Activated T-cell treated with anti-CD3 and anti-CD28 coated beads, Interleukin-2, amount 50 U/mL, for 72 hours (primary cell): ENCODE measurements at regions not wholly inside any gene's neighbourhood (a gene's known extent, or its start where the extent isn't known, plus 50 kb on each side); places are given as distances from the start of the nearest gene placed in this dataset.

Experiments used
- ATAC-seq, 2 donors: fragments of 150-1000 bp; cut with Tn5 transposase; replicated peaks in 1 of 2; 2 replicates each; pipeline ENCODE4 v1.10.0; 2021; ENCODE audit warnings: moderate library complexity in 2 of 2, mild to moderate bottlenecking in 1 of 2
- DNase-seq, 2 donors: peaks; one replicate each; pipeline ENCODE4 v3.0.0; 2021 to 2022; ENCODE audit warnings: mixed read lengths in 1 of 2
- H3K27ac Mint-ChIP-seq: one replicate; pipeline ENCODE4 v1.8.0; 2022; ENCODE audit warnings: mild to moderate bottlenecking, moderate library complexity, mixed read lengths
- H3K27me3 Mint-ChIP-seq: one replicate; pipeline ENCODE4 v1.8.0; 2022; ENCODE audit warnings: low read depth, mixed read lengths
- H3K36me3 Mint-ChIP-seq, 2 donors: one replicate each; pipeline ENCODE4 v1.8.0; 2022; ENCODE audit warnings: mixed read lengths in 2 of 2, mild to moderate bottlenecking in 1 of 2; ENCODE audit not compliant: insufficient read depth in 2 of 2
- H3K4me1 Mint-ChIP-seq: one replicate; pipeline ENCODE4 v1.8.0; 2022; ENCODE audit warnings: low read depth, mixed read lengths
- H3K4me3 Mint-ChIP-seq, 2 donors: one replicate each; pipeline ENCODE4 v1.8.0; 2022; ENCODE audit warnings: mild to moderate bottlenecking in 2 of 2, mixed read lengths in 2 of 2, moderate library complexity in 2 of 2
- H3K9me3 Mint-ChIP-seq, 2 donors: one replicate each; pipeline ENCODE4 v1.8.0; 2022; ENCODE audit warnings: mixed read lengths in 2 of 2

GRCh38 chr17:36868777-36869176 lies 68.5 kb upstream of the LHX1 start:
- Mint-ChIP-seq H3K27me3 (peaks cover 14% of the 10 kb centered on the region), H3K4me3 (no peak overlapping the region), H3K27ac (no peak overlapping the region), H3K4me1 (no peaks in the 10 kb centered on the region), H3K9me3 (peaks cover 0 to 2% of the 10 kb centered on the region in 2 donors), H3K36me3 (no peaks in the 10 kb centered on the region)
- DNase-seq (no peak), ATAC-seq (no peak)

GRCh38 chr17:36869441-36869840 lies 67.8 kb upstream of the LHX1 start:
- Mint-ChIP-seq H3K27me3 (peaks cover 14% of the 10 kb centered on the region), H3K4me3 (no peak overlapping the region), H3K9me3 (peaks cover 0 to 2% of the 10 kb centered on the region in 2 donors), H3K27ac (no peak overlapping the region), H3K36me3 (no peaks in the 10 kb centered on the region), H3K4me1 (no peaks in the 10 kb centered on the region)
- no peak for DNase-seq
- ATAC-seq: no peak

- no peak for ATAC-seq
- H3K27ac Mint-ChIP-seq: no peak overlapping the region
- H3K27me3 Mint-ChIP-seq: peaks cover 10% of the 10 kb centered on the region
- no peak for DNase-seq
- H3K9me3 Mint-ChIP-seq: peaks cover 0 to 2% of the 10 kb centered on the region in 2 donors
- no peak overlapping the region for H3K4me3 Mint-ChIP-seq
- no peaks in the 10 kb centered on the region for H3K36me3 Mint-ChIP-seq
- H3K4me1 Mint-ChIP-seq: no peaks in the 10 kb centered on the region
Measured at GRCh38 chr17:36869856-36870719, 67.2 kb upstream of the LHX1 start.

- ATAC-seq: no peak
- Mint-ChIP-seq H3K4me1 (no peaks in the 10 kb centered on the region), H3K9me3 (peaks cover 0 to 2% of the 10 kb centered on the region in 2 donors), H3K4me3 (no peak overlapping the region), H3K27me3 (peaks cover 7% of the 10 kb centered on the region), H3K36me3 (no peaks in the 10 kb centered on the region), H3K27ac (no peak overlapping the region)
- DNase-seq: no peak
Measured at GRCh38 chr17:36870720-36870999, 66.6 kb upstream of the LHX1 start.

- H3K36me3 Mint-ChIP-seq: no peaks in the 10 kb centered on the region
- no peak for ATAC-seq
- H3K4me3 Mint-ChIP-seq: no peak overlapping the region
- no peak overlapping the region for H3K27ac Mint-ChIP-seq
- DNase-seq: no peak
- peaks cover 13% of the 10 kb centered on the region for H3K27me3 Mint-ChIP-seq
- peaks cover 7% of the 10 kb centered on the region for H3K4me1 Mint-ChIP-seq
- H3K9me3 Mint-ChIP-seq: peaks cover under 1 to 2% of the 10 kb centered on the region in 2 donors
Measured at GRCh38 chr17:36875698-36876293, 61.5 kb upstream of the LHX1 start.

GRCh38 chr17:36876966-36877365 lies 60.3 kb upstream of the LHX1 start:
- H3K4me1 Mint-ChIP-seq: peaks cover 7% of the 10 kb centered on the region

GRCh38 chr17:36877771-36878170 lies 59.5 kb upstream of the LHX1 start:
- Mint-ChIP-seq H3K9me3 (peaks cover 4 to 7% of the 10 kb centered on the region in 2 donors), H3K4me3 (no peak overlapping the region), H3K27me3 (peaks cover 28% of the 10 kb centered on the region), H3K4me1 (peaks cover 7% of the 10 kb centered on the region), H3K36me3 (peaks cover 4 to 8% of the 10 kb centered on the region in 2 donors), H3K27ac (no peak overlapping the region)
- peak in 1 of 2 donors; percentile 25 for ATAC-seq
- DNase-seq: no peak

More at GRCh38 chr17:36876966-36877365, 60.3 kb upstream of the LHX1 start:
- DNase-seq (no peak), ATAC-seq (no peak)
- H3K27me3 Mint-ChIP-seq: peaks cover 19% of the 10 kb centered on the region
- peaks cover 0 to 4% of the 10 kb centered on the region in 2 donors for H3K36me3 Mint-ChIP-seq
- H3K27ac Mint-ChIP-seq: no peak overlapping the region
- H3K4me3 Mint-ChIP-seq: no peak overlapping the region
- peaks cover 2 to 4% of the 10 kb centered on the region in 2 donors for H3K9me3 Mint-ChIP-seq

GRCh38 chr17:36878216-36878615 lies 59.1 kb upstream of the LHX1 start:
- no peak overlapping the region for H3K27ac Mint-ChIP-seq
- H3K27me3 Mint-ChIP-seq: peaks cover 28% of the 10 kb centered on the region
- peaks cover 4 to 7% of the 10 kb centered on the region in 2 donors for H3K9me3 Mint-ChIP-seq
- no peak for DNase-seq
- H3K4me1 Mint-ChIP-seq: peaks cover 7% of the 10 kb centered on the region
- H3K4me3 Mint-ChIP-seq: no peak overlapping the region
- no peak for ATAC-seq
- H3K36me3 Mint-ChIP-seq: peaks cover 4 to 8% of the 10 kb centered on the region in 2 donors

GRCh38 chr17:36879027-36879426 lies 58.2 kb upstream of the LHX1 start:
- Mint-ChIP-seq H3K9me3 (peaks cover 4 to 5% of the 10 kb centered on the region in 2 donors), H3K27ac (no peak overlapping the region), H3K4me3 (no peak overlapping the region), H3K4me1 (peaks cover 7% of the 10 kb centered on the region), H3K27me3 (peaks cover 28% of the 10 kb centered on the region), H3K36me3 (peaks cover 4 to 8% of the 10 kb centered on the region in 2 donors)
- DNase-seq: no peak
- ATAC-seq: peak; percentile 61 to 68

GRCh38 chr17:36879624-36880131 lies 57.6 kb upstream of the LHX1 start:
- ATAC-seq: no peak
- Mint-ChIP-seq H3K9me3 (peaks cover 4 to 5% of the 10 kb centered on the region in 2 donors), H3K27me3 (peaks cover 28% of the 10 kb centered on the region), H3K36me3 (peaks cover 4 to 8% of the 10 kb centered on the region in 2 donors), H3K4me3 (no peak overlapping the region), H3K4me1 (peaks cover 7% of the 10 kb centered on the region), H3K27ac (no peak overlapping the region)
- no peak for DNase-seq

- H3K36me3 Mint-ChIP-seq: peaks cover 4 to 8% of the 10 kb centered on the region in 2 donors
- H3K27ac Mint-ChIP-seq: no peak overlapping the region
- peaks cover 4 to 5% of the 10 kb centered on the region in 2 donors for H3K9me3 Mint-ChIP-seq
- H3K27me3 Mint-ChIP-seq: peaks cover 32% of the 10 kb centered on the region
- peaks cover 7% of the 10 kb centered on the region for H3K4me1 Mint-ChIP-seq
- ATAC-seq (peak; percentile 56 to 76), DNase-seq (no peak)
- no peak overlapping the region for H3K4me3 Mint-ChIP-seq
Measured at GRCh38 chr17:36880268-36880905, 56.9 kb upstream of the LHX1 start.

GRCh38 chr17:36881323-36881722 lies 56.0 kb upstream of the LHX1 start:
- no peak overlapping the region for H3K27ac Mint-ChIP-seq
- peaks cover 7% of the 10 kb centered on the region for H3K4me1 Mint-ChIP-seq
- H3K9me3 Mint-ChIP-seq: peaks cover 4 to 5% of the 10 kb centered on the region in 2 donors
- H3K4me3 Mint-ChIP-seq: no peak overlapping the region
- peaks cover 4 to 8% of the 10 kb centered on the region in 2 donors for H3K36me3 Mint-ChIP-seq
- peaks cover 41% of the 10 kb centered on the region for H3K27me3 Mint-ChIP-seq
- ATAC-seq (no peak), DNase-seq (no peak)
